G401 (cell line): ENCODE measurements at regions not wholly inside any gene's neighbourhood (a gene's known extent, or its start where the extent isn't known, plus 50 kb on each side); places are given as distances from the start of the nearest gene placed in this dataset.

Experiments
- DNase-seq: peaks from one replicate; pipeline ENCODE4 v3.0.0-alpha.2; 2015; ENCODE audit warnings: low spot score
- in situ Hi-C: cut with HindIII; loops from 2 replicates; pipeline ENCODE4 v1.10.0; 2016; ENCODE audit warnings: low sequenced_read_pairs, mixed read lengths

DNA sequence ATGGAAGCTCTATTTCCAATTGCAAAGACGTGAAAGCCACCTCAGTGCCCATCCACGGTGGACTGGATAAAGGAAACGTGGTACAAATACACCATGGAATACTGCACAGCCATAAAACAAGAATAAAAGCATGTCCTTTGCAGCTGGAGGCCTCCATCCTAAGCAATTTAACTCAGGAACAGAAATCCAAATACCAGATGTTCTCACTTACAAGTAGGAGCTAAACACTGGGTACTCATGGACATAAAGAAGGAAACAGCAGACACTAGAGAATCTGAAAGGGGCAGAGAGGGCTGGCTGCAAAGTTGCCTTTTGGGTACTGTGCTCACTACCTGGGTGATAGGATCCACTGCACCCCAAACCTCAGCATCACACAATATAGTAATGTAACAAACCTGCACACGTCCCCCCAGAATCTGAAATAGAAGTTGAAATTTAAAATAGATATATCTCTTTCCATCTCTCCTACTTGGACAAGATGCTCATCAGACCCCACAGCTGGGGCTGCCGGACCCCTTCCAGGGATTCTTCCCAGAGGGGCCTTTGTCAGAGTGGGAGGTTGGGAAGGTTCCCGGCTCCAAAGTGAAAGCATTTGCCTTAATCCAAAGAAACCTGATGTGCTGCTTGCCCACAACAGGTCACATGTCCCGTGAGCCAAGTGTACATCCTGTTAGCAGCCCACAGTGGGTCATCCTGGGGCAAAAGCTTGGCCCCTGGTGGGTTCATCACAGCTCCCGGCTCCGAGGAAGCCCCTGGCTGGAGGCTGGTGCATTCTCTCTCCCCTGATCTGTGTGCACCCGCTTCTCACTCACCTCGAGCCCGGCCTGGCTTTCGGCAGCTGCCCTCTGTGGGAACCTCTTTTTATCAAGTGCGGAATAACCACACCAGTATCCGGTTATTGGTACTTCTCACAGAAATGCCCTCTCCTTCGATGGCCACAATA lies 172.3 kb upstream of the PPP2R2D start:
- in situ Hi-C loops = no loop called here

DNA sequence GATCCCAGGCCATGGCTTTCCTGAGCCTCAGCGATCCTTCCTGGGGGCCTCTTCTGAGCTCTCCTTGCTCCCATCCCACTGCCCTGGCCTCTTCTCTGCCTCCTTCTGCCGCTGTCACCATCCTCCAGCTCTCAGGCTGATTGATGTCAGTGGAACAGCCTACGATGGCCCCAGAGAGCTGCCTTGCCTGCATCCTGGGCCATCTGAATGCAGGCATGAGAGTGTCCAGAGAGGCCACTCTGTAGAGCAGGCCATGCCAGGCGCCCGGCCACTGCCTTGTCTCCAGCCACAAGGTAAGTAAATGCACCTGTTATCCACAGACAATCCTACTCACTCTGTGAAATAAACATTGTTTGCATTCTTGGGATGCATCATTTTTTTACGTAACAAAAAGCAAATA lies 171.4 kb upstream of the PPP2R2D start:
- DNase-seq = no peak
- in situ Hi-C loops = no loop called here

More for the DNA sequence above, 172.3 kb upstream of the PPP2R2D start:
- DNase-seq = no peak

DNA sequence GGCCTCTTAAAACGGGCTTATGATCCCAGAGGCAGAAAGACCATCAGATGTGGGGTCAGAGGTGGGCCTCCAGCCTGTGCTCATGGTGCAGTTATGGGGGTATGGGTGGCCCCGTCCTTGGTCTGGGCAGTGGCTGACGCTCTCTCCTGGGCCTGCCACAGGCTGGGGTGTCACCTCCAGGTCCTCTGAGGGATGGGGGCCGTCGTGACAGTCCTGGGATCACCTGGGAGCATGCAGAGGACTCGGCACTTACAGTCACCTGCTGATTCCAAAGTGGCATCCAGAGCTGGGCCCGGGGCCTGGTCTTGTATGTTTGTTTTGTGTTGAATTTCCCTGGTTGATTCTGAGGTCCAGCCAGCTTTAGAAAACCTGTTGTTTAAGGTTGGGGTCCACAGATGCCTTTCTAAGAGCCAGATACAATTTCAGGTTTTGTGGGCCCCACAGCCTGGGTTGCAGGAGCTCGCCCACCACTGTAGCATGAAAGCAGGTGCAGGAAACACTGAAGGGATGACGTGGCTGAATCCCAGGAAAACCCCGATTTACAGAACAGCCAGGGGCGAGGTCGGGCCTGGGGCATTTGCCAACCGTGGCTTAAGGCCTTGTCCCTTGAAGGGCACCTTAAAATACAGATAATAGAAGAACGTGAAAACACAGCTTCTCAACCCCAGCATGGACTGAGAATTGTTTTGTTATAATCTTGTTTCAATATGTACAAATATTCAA lies 170.7 kb upstream of the PPP2R2D start:
- DNase-seq = no peak
- in situ Hi-C loops = no loop called here

DNA sequence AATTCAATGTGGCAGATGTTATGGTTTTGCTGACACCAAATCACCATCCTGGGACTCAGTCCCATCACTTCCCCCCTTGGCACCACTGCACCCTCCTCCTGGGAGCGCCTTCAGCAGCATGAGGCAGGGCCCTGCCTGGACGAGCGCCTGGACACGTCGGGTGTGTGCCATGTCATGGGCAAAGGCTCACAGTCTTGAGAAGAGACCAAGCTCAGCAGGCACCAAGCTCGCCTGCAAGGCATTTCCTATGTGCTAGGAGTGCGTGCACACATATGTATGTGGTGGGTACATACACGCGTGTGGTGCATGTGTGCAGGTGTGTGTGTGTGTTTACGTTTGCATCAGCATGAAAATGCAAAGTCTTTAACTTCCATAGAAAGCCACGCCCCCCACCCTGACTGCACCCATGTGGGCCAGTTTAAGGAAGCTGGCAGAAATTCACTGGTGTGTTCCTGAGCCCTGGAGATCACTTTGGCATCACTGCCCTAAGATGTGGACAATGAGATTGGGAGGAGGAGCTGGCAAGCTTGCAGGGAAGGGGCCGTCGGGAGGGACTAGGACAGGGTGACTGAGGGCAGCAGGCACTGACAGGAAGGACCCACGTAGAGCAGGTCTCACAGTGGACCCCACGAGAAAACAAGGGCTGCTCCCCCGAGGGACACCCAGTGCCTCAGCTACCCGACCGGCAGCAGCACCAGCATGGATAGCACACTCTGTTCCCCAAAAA lies 169.9 kb upstream of the PPP2R2D start:
- DNase-seq = no peak

DNA sequence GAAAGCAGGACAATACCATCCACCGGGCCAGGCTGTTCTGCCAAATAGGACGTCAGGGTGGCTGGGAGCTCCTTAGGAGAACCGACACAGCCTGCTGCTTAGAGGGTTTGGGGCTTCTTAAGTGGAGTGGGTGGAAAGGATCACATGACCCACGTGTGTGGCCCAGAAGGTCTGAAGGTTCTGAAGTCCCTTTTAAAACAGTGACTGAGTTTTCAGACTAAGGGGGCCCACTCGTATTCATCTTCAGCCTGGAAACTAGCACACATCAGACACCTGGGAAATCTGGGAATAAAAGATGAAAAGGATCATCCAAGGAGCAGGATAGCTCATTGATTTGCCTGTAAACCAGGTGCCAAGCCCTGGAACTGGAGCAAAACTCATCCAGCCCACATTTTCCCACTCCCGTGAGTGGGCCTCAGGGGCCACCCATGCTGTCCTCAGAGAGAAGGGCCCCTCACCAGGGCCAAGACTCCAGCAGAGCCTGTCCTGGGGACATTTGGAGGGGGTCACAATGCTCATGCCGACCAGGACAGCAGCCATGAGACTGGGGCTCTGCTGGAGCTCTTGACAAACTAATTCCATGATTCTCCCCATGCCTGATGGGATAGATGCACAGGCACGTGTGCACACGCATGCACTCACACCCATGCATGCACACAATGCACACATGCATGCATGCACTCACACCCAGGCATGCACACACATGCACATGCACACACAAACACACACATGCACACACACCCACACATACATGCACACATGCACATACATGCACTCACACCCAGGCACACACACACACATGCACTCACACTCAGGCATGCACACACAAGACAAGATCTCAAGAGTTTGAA lies 168.8 kb upstream of the PPP2R2D start:
- no peak for DNase-seq
- in situ Hi-C loops = no loop called here

More for the DNA sequence above, 169.9 kb upstream of the PPP2R2D start:
- in situ Hi-C loops = no loop called here

DNA sequence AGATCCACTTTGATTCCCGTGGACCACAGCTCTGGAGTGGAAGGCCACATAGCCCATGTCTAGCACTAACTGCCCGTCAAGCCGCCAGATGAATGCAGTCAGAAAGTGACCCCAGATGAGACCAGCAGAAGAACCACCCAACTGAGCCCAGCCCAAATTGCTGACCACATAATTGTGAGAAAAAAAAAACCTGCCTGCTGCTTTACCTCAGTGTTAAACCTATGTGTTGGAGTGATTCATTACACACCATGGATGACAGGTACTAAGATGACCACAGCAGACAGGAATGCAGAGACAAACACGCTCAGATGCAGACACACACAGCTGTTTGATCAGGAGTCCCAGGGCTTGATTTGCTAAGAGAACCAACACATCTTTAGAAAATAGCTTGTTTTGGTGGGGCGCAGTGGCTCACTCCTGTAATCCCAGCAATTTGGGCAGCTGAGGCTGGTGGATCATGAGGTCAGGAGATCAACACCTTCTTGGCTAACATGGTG lies 168.1 kb upstream of the PPP2R2D start:
- in situ Hi-C loops = no loop called here
- DNase-seq = no peak

DNA sequence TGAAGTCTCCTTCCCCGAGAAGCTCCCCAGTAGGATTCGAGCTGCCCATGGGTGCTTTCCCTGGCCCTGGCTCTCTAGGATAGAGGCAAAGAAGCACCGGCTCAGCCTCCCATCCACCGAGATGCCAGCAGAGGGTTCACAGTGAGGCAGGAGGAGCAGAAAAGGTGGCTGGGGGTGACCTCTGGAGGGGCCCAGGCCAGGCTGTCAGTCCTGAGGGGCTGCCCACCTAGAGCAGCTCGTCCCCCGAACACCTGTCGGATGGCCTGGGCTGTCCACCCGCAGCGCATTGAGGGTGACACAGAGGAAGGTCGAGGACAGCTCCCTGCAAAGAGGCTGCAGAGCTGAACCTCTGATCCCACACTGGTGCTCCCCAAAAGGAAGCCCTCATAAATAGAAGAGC lies 167.2 kb upstream of the PPP2R2D start:
- DNase-seq = no peak
- in situ Hi-C loops = no loop called here

DNA sequence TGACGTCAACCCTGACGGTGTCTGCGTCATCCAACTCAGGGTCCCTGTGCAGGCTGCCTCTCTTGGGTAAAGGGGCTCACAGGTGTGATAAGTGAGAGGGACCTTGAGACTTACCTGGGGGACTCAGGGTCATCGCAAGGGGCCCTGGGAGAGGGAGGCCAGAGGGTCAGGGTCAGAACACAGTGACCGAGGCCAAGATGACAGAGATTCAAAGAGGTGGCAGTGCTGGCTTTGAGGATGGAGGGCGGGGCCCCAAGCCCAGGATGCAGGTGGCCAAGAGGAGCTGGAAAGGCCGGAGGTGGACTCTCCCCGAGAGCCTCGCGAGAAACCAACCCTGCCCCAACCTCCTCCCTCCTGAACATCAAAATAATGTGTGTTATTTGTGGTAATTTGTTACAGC lies 165.2 kb upstream of the PPP2R2D start:
- in situ Hi-C loops = no loop called here
- DNase-seq = no peak

DNA sequence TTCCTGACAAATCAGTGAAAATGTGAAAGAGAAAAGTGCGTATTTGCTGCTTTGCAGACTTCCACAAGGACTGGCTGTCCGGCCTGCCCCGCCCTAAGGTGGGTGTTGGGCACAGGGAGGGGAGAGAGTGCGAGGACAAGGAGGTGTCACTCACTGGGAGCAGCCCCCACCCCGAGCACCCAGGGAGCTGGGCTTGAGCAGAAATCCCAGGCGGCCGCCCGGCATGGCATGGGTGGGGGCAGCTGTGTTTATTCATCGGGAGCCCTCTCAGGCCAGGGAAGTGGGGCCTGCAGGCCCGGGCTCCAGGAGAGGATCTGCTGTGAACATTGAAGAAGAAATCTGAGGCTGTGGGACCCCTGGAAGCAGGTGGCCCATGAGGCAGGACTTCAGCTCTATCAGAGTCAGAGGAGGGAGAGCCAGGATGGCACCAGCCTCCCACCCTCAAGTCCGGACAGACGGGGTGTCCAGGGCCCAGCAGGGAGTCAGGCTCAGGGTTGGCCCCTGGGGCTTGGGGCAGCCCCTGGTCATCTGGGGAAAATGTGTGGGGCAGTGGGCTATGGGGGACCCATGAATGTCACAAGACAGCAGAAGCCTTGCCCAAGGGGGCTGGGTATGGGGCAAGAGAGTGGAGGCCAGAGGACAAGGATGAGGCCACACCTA lies 164.4 kb upstream of the PPP2R2D start:
- in situ Hi-C loops = no loop called here
- no peak for DNase-seq

DNA sequence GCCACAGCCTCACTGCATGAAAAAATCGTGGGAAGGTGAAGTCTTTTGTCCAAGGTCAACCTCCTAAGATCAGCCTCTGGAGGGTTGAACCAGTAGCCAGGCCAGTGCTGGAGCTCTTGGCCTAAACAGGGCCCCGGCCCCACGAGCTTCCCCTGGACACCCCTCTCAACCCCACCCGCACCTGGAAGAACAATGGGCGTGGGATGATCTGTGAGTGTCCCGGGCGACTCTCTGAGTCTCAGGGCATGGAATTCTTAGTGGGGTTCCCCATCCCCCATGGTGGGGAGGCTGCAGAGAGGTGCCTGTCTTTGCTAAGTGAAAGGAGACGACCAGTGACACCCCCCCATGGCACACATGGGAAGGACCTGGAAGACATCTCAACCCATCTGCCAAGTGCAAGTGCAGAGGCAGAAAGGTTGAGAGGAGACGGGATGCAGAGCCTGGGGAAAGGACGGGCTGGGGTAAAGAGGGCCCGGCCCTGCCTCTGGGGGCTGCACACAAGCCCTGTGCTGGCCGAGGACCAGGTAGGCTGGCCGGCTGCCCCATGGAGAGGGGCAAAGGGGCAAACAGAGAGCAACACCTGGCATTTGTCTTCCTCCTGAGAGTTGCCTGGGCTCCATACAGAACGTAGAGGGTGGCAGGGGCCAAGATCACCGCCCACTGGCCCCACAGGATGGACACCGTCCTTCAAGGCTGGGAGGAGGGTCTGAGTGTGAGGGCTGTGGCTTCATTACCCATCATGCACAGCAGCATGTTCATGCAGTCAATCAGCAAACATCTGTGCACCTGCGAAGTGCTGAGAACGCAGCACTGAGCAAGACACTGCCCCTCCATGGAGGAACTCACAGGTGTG lies 163.0 kb upstream of the PPP2R2D start:
- in situ Hi-C loops = no loop called here
- DNase-seq = no peak

DNA sequence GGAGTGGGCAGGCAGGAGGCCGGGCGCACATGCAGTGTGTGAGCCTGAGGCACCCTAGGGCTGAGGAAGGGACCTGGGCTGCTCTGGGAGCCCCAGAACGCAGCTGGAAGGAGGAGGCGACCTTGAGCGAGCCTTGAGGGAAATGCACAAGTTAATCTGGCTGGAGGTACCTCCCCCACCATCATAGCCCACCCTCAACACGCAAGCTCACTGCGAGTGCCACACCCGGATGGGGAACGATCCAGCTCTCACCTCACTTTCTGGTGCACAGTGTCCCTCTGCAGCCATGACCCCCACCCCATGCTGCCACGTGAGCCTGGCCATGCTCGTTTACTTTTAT lies 162.4 kb upstream of the PPP2R2D start:
- in situ Hi-C loops = no loop called here
- DNase-seq = no peak

DNA sequence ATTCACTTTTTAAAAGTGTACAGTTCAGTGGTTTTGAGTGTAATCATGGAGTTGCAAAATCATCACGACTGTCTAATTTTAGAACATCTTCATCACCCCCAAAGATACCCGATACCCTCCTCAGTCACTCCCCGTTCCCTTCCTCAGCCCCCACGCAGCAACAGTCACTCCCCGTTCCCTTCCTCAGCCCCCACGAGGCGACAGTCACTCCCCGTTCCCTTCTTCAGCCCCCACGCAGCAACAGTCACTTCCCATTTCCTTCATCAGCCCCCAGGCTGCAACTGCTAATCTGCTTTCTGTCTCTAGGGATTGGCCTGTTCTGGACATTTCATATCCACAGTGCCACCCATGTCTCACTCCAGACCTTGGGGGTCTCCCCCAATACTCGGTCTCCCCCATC lies 161.6 kb upstream of the PPP2R2D start:
- in situ Hi-C loops = no loop called here
- no peak for DNase-seq

DNA sequence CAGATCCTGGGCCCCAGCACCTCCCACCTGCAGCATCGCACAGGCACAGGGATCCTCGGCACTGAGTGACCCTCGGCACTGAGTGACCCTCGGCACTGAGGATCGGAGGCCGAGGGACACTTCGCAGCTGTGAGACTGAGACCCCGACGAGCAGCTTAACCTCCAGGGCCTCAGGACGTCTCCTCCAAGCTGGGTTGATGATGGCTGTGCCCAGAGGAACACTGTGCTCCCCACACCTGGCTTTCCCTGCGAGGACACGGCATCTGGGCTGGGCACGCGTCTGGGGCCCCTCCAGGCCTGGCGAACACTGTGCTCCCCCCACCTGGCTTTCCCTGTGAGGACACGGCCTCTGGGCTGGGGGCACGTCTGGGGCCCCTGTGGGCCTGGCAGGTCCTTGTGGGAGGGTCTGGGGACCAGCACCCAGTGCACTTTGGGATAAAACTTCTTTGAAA lies 158.3 kb upstream of the PPP2R2D start:
- in situ Hi-C loops = no loop called here
- no peak for DNase-seq

DNA sequence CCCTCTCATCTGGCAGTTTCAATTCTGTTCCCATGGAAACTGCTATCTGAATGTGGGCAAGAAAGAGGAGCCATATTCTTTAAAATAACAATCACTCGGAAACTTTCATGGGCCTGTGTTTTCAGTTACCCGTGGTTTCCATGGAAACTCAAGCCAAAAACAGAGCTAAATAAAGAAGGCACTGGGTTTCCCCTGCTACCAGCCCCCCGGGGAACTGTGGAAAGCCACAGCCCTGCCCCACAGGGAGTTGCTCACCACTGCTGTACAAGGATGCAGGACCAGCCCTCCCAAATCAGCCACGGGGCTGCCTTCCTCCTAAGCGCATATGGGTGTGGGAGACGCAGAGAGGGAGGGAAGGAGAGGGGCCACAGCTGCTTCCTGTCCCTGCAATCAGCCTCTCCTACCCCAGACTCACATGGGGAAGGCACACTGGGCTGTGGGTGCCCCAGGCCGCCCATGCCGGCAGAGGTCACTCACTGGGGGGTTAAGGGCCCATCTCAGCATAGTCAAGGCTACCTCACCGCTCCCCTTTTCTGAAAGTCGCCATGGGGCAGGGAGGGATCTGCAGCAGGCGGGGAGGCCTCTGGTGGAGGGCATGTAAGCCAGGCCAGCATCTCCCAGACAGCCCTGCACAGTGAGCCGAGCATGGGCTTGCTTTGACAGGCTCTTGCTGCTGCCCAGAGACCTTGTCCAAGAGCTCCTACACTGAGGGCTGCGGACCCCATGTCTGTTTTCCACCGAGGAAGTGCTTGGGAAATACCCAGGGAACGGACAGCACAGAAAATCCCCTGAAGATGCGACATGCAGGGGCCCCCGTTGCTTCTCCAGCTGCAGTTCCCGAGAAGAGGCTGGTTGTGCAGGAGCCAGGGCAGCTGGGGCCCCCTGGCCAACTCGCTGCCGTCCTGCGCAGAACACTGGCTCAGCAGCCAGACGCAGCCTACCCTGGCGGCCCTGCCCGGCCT lies 157.3 kb upstream of the PPP2R2D start:
- in situ Hi-C loops = no loop called here

DNA sequence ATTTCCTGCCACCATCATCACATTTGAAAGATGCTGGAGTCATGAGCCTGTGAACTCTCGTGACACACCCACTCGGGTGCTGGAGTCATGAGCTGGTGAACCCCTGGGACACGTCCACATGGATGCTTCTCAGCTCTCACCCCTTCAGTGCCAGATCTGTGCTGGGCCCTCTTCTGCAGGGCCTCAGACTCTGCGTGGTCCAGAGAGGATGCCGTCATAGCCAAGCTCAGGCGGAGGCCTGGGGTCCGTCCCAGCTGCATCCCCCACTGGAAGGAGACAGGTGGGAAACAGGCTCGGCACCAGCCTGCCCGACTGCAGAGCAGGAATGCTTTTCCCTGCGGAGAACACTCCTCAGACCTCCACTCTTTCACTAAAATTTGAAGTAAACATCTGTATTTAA lies 156.5 kb upstream of the PPP2R2D start:
- in situ Hi-C loops = no loop called here
- DNase-seq = no peak

More for the DNA sequence above, 157.3 kb upstream of the PPP2R2D start:
- DNase-seq = no peak

DNA sequence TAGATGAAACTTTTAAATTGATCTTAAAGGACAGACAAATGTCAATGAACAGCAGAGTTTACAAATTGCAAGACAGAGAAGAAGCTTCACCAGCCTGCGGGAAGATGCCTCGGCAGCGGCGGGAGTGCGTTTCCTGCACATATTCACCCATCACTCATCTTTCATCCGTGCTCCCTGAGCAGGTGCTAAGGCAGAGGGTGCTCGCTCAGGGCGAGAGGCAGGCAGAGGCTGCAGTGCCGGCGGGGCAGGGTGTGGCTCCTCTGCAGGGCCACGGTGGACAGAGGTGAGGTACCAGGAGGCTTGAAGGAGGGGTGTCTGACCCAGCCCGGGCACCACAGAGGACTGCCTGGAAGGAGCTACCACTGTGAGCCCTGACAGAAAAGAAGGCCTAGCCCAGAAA lies 155.2 kb upstream of the PPP2R2D start:
- in situ Hi-C loops = no loop called here
- DNase-seq = no peak
